ENCODE measurements at regions not wholly inside any gene's neighbourhood (a gene's known extent, or its start where the extent isn't known, plus 50 kb on each side); places are given as distances from the start of the nearest gene placed in this dataset.
A peak's percentile ranks its signal among the peaks of the same experiment; 100 is the strongest.
"Not testable (repeated sequence)": the region's sequence is repeated elsewhere in the genome, so short reads cannot be mapped to it uniquely, and the experiment has no call there.

- DNase-seq: no peak
Measured at GRCh38 chr15:55126111-55126510, 70.6 kb downstream of the RSL24D1 start.

DNA sequence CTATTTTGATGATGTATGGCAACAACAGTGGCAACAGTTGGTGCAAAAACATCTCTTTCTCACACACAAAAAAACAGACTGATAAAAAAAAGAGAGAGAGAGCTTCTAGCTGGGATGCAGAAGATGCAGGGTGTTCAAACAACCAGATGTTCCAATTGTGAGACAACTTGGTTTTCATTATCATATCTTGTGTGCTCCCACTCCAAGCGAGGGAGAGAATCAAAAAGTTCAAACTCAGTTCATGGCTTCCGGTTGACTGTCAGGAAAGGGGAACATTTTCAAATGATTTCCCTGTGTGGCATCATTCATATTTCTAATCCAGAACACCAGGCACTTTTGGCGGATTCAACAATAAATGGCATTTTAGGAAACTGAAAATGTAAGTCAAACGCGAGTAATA is 72.1 kb downstream of the RSL24D1 start:
- DNase-seq: no peak

- no peak for DNase-seq
Measured at GRCh38 chr15:55118344-55118870, 78.3 kb downstream of the RSL24D1 start.

DNA sequence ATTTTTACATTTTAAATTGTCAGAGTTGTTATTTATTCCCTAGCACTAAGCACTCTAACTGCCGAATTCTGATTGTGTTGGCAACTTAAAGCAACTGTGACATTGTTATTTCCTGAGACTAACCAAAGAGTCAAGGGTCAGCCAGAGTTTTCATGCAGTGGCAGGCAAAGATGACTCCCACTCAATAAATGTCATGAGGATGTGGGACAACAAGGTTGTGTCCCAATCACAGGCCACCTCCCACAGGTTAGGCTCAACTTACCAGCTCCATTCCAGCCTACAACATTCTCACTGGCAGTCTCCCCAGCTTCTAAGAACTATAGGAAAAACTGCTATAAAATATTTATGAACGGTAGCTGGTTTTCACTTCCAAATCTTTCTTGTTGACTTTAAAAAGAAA is 80.1 kb downstream of the RSL24D1 start:
- DNase-seq: no peak

DNA sequence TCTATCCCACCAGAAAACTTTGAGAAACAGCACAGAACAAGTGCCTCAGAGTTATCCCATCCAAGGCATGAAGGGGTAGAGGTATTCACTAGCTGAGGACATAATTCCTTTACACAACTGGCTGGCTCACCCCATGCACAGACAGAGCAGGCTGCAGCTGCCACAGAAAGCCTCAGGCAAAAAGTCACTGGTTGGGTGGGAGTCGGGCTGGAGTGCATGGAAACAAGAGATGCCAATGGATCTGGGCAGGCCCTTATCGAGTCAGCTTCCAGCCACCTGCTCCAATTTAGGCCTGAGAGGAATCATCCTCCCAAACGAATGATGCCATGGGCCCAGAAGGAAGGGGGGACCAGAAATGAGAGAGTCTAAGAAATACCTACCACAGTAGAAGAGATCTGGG is 83.0 kb downstream of the RSL24D1 start:
- DNase-seq: no peak

DNA sequence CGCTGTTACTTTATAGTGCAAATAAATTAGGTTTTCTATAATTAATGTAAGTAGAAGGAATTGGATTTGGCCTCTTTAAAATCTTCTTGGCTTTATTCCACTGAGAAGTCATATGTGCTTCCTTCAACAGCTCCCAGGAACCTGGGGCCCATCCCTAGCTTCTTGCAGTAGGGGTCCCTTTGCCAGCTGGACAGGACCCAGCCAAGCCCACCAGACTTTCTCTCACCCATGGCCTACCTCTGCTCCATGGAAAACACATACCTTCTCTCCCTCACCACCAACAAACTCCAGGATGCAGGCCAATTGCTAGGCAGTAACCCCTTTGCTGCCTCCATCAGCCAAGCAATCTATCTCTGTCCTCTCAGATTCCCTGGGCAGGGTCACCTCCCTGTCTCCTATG is 84.0 kb downstream of the RSL24D1 start:
- DNase-seq: no peak

DNA sequence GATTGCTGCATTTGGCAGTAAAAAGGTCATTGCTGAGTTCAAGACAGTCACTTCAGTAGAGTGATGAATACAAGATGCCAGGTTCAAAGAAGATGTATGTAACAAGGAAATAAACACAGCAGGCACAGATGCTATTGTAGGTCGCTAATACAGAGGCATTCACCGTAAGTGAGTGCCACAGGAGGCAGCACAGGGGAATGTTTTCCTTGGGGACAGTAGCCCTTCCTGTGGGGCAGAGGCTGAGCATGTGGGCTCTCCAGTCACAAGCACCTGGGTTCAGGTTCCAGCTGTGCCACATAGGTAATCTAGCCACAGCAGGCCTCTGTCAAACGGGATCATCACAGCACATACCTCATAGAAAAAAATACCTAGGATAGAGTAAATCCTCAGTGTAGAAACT is 86.3 kb downstream of the RSL24D1 start:
- DNase-seq: no peak

DNA sequence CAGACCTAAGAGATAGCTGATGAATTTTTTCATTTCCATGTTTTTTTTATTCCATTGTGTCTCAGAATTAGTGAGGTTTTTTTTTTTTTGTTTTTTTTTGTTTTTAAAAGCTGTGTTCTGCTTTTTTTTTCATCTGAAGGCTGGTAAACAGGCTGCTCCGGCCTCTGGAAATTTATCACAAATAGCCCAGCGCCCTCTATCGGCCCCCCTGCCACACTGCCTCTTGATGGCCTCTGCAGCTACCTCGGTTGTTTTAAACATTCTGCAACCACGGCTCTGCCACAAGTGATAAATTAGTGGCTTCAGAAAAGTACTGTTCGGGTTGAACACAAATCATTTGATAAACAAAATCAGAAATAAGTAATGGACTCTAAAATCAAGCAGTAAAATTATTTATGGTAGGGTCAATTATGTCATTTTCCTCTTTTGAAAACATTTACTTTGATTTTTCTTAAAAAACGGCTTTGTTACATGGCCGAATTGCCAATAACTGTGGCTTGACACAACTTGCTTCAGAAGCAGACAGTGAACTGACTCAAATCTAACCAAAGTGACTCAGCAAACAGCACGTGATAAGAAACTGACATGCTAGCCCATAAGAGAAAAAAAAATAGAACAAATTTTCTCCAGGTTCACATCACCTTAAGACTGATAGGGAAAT is 87.8 kb downstream of the RSL24D1 start:
- DNase-seq: peak; percentile 34

DNA sequence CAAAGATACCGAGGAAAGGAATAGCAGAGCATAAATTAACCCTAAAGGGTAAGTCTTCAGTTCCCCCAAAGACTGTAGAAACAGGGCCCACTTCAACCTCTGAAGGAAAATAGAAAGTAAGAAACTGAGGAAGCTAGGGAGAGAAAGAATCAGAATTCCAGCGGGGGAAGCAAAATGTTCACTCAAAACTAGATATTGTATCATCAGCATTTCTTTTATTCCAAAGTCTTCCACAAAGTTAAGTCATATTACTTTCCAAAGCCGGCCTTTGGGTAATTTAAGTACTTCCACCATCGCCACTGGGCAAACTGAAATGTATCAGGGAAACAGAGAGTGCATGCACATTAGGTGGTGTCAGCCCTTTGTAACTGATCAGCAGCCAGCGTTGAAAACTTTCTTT is 88.3 kb downstream of the RSL24D1 start:
- no peak for DNase-seq

- DNase-seq: no peak
Measured at GRCh38 chr15:55106155-55106554, 90.6 kb downstream of the RSL24D1 start.

GRCh38 chr15:55094136-55094535 is 102.6 kb downstream of the RSL24D1 start:
- no peak for DNase-seq

- DNase-seq: no peak
Measured at GRCh38 chr15:55088207-55088606, 108.5 kb downstream of the RSL24D1 start.

- DNase-seq: no peak
Measured at GRCh38 chr15:55084673-55085072, 112.1 kb downstream of the RSL24D1 start.

GRCh38 chr15:55084216-55084615 is 112.5 kb downstream of the RSL24D1 start:
- DNase-seq: no peak

DNA sequence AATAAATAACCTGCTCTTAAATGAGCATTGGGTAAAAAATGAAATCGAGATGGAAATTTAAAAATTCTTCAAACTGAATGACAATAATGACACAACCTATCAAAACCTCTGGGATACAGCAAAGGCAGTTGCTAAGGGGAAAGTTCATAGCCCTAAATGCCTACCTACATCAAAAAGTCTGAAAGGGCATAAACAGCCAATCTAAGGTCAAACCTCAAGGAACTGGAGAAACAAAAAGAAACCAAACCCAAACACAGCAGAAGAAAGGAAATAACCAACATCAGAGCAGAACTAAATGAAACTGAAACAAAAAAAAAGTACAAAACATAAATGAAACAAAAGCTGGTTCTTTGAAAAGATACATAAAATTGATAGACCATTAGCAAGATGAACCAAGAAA is 119.7 kb downstream of the RSL24D1 start:
- not testable (repeated sequence) for DNase-seq

- no peak for DNase-seq
Measured at GRCh38 chr15:55074431-55074830, 122.3 kb downstream of the RSL24D1 start.

DNA sequence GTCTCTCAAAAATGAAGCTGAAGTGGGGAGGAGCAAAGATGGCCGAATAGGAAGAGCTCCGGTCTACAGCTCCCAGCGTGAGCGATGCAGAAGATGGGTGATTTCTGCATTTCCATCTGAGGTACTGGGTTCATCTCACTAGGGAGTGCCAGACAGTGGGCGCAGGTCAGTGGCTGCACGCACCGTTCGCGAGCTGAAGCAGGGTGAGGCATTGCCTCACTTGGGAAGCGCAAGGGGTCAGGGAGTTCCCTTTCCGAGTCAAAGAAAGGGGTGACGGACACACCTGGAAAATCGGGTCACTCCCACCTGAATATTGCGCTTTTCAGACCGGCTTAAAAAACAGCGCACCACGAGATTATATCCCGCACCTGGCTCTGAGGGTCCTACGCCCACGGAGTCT is 132.8 kb downstream of the RSL24D1 start:
- DNase-seq: not testable (repeated sequence)

GRCh38 chr15:55060836-55061235 is 135.9 kb downstream of the RSL24D1 start:
- peak; percentile 80 for DNase-seq

GRCh38 chr15:55056500-55056899 is 140.2 kb downstream of the RSL24D1 start:
- no peak for DNase-seq

- DNase-seq: no peak
Measured at GRCh38 chr15:55044162-55044561, 152.6 kb downstream of the RSL24D1 start.

DNA sequence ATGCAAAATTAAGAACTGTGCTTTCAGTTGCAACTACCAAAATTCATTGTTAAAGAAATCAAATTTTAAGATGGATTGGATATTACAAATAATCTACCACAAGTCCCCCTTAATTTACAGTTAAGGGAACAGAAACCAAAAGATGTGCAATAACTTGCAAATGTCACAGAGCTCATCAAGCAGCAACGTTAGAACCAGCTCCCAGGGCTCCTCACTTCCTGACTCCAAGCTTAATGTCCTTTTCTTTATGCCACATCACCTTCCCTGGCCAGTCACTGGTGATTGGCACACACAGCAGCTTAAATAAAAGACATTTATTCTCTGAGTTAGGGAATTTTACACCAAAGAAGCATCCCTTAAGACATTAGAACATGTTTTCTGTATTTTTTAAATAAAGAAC is 159.7 kb downstream of the RSL24D1 start:
- no peak for DNase-seq

GRCh38 chr15:55035749-55036148 is 161.0 kb downstream of the RSL24D1 start:
- no peak for DNase-seq

- DNase-seq: no peak
Measured at GRCh38 chr15:55033574-55033973, 163.2 kb downstream of the RSL24D1 start.

GRCh38 chr15:55031727-55032126 is 165.0 kb downstream of the RSL24D1 start:
- DNase-seq: no peak

DNA sequence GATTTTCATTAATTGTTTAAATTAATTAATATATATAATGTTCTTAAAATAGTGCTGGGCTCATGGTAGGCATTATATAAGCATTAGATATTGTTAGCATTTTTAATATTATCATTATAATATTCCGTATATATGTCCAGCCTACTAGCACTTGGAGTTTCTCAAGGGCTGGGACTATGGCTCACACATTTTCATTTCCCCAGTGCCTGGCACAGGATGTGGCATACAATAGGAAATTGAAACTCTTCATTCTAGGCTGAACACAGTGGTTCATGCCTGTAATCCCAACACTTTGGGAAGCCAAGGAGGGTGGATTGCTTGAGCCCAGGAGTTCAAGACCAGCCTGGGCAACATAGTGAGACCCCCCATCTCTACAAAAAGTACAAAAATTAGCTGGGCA is 170.4 kb downstream of the RSL24D1 start:
- no peak for DNase-seq
